Memory B cell (primary cell): ENCODE measurements at regions not wholly inside any gene's neighbourhood (a gene's known extent, or its start where the extent isn't known, plus 50 kb on each side); places are given as distances from the start of the nearest gene placed in this dataset.

ENCODE experiments used
- ATAC-seq: fragments of 150-1000 bp; cut with Tn5 transposase; 2 replicates; pipeline ENCODE4 v1.10.0; 2021; ENCODE audit warnings: low read depth, mild to moderate bottlenecking, moderate library complexity
- DNase-seq, 2 donors: peaks; one replicate each; pipeline ENCODE4 v3.0.0; 2022; ENCODE audit warnings: low spot score in 2 of 2
- H3K27ac Mint-ChIP-seq: one replicate; pipeline ENCODE4 v1.8.0; 2022; ENCODE audit warnings: mild to moderate bottlenecking, moderate library complexity, mixed read lengths
- H3K27me3 Mint-ChIP-seq: one replicate; pipeline ENCODE4 v1.8.0; 2022; ENCODE audit warnings: mixed read lengths
- H3K36me3 Mint-ChIP-seq: one replicate; pipeline ENCODE4 v1.8.0; 2022; ENCODE audit warnings: mild to moderate bottlenecking, mixed read lengths
- H3K4me1 Mint-ChIP-seq: one replicate; pipeline ENCODE4 v1.8.0; 2022; ENCODE audit warnings: mixed read lengths
- H3K4me3 Mint-ChIP-seq: one replicate; pipeline ENCODE4 v1.8.0; 2022; ENCODE audit warnings: mild to moderate bottlenecking, moderate library complexity, mixed read lengths
- H3K9me3 Mint-ChIP-seq: one replicate; pipeline ENCODE4 v1.8.0; 2022; ENCODE audit warnings: mixed read lengths

GRCh38 chr10:123402656-123403055, 248.5 kb downstream of the BUB3 start:
- Mint-ChIP-seq H3K4me1 (peaks cover 42% of the 10 kb centered on the region), H3K36me3 (peaks cover 7% of the 10 kb centered on the region), H3K9me3 (peaks cover 8% of the 10 kb centered on the region), H3K27me3 (no peaks in the 10 kb centered on the region), H3K4me3 (peak overlapping the region; percentile 53), H3K27ac (peak overlapping the region; percentile 29)
- ATAC-seq, result peak; percentile 99
- DNase-seq, result peak; percentile 34 to 68

GRCh38 chr10:123404357-123404756, 250.2 kb downstream of the BUB3 start:
- Mint-ChIP-seq H3K36me3 (peaks cover 7% of the 10 kb centered on the region), H3K27me3 (peaks cover 2% of the 10 kb centered on the region), H3K9me3 (peaks cover 8% of the 10 kb centered on the region), H3K27ac (no peak overlapping the region), H3K4me3 (no peak overlapping the region), H3K4me1 (peaks cover 32% of the 10 kb centered on the region)
- ATAC-seq, result no peak
- DNase-seq, result no peak

- Mint-ChIP-seq H3K4me1 (peaks cover 7% of the 10 kb centered on the region), H3K27ac (no peak overlapping the region), H3K9me3 (peaks cover 8% of the 10 kb centered on the region), H3K4me3 (no peak overlapping the region), H3K27me3 (peaks cover 2% of the 10 kb centered on the region), H3K36me3 (peaks cover 7% of the 10 kb centered on the region)
- ATAC-seq (no peak), DNase-seq (no peak)
Measured at GRCh38 chr10:123408660-123409059, 254.5 kb downstream of the BUB3 start.

DNA sequence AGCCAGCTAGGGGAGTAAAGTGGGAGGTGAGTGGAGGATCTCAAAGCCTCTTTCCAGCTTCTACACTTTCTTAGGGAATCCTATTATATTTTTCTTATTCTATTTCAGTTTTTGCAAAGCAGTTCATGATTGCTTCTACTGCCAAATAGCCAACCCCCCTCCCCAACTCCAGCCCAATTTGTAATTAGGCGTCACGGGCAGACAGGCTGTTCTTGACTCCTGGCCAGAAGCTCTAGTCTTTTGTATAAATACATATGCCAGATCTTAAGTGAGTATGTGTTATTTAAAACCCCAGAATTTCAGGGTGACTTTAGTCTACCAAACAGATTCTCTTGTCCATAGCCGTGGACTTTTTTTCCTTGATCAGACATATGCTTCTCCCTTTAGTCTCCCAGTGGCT, 255.2 kb downstream of the BUB3 start:
- Mint-ChIP-seq H3K36me3 (peaks cover 6% of the 10 kb centered on the region), H3K27ac (no peak overlapping the region), H3K9me3 (peaks cover 7% of the 10 kb centered on the region), H3K27me3 (peaks cover 2% of the 10 kb centered on the region), H3K4me3 (no peak overlapping the region), H3K4me1 (peaks cover 7% of the 10 kb centered on the region)
- no peak for DNase-seq
- no peak for ATAC-seq

- H3K4me3 Mint-ChIP-seq, result no peak overlapping the region
- ATAC-seq, result no peak
- no peak overlapping the region for H3K27ac Mint-ChIP-seq
- peaks cover 3% of the 10 kb centered on the region for H3K36me3 Mint-ChIP-seq
- peaks cover 7% of the 10 kb centered on the region for H3K4me1 Mint-ChIP-seq
- DNase-seq, result no peak
- peaks cover 3% of the 10 kb centered on the region for H3K9me3 Mint-ChIP-seq
- H3K27me3 Mint-ChIP-seq, result peaks cover 2% of the 10 kb centered on the region
Measured at GRCh38 chr10:123409884-123410283, 255.7 kb downstream of the BUB3 start.

GRCh38 chr10:123413353-123413752, 252.8 kb upstream of the GPR26 start:
- H3K4me1 Mint-ChIP-seq, result peaks cover 5% of the 10 kb centered on the region
- no peak overlapping the region for H3K27ac Mint-ChIP-seq
- DNase-seq (no peak), ATAC-seq (no peak)
- no peak overlapping the region for H3K4me3 Mint-ChIP-seq
- no peaks in the 10 kb centered on the region for H3K9me3 Mint-ChIP-seq
- peaks cover 3% of the 10 kb centered on the region for H3K27me3 Mint-ChIP-seq
- no peaks in the 10 kb centered on the region for H3K36me3 Mint-ChIP-seq

- H3K27me3 Mint-ChIP-seq, result peaks cover 1% of the 10 kb centered on the region
Measured at GRCh38 chr10:123415523-123415922, 250.6 kb upstream of the GPR26 start.

DNA sequence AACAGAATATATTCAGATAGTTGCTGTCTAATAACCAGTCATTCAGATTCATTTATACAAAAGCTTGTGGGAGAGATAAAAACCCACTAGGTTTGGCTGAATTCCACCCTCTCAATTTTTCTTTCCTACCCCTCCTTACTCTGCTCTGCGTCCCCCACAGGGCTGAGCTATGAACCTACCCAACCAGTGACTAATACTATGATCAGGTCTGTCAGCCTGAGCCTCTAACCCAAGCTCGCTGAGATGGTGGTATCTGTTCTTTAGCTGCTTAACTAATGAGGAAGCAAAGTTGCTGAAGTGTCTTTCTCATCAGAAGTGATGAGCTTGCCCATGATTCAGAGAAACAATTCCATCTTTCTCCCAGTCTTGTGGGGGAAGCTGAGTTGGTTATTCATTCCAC, 248.7 kb upstream of the GPR26 start:
- Mint-ChIP-seq H3K36me3 (no peaks in the 10 kb centered on the region), H3K4me3 (no peak overlapping the region), H3K4me1 (peaks cover 5% of the 10 kb centered on the region), H3K27ac (no peak overlapping the region), H3K27me3 (peaks cover 1% of the 10 kb centered on the region), H3K9me3 (no peaks in the 10 kb centered on the region)
- ATAC-seq (no peak), DNase-seq (no peak)

More at GRCh38 chr10:123415523-123415922, 250.6 kb upstream of the GPR26 start:
- DNase-seq (no peak), ATAC-seq (no peak)
- Mint-ChIP-seq H3K4me3 (no peak overlapping the region), H3K9me3 (no peaks in the 10 kb centered on the region), H3K4me1 (peaks cover 5% of the 10 kb centered on the region), H3K27ac (no peak overlapping the region), H3K36me3 (no peaks in the 10 kb centered on the region)

GRCh38 chr10:123421461-123421860, 244.7 kb upstream of the GPR26 start:
- H3K27me3 Mint-ChIP-seq, result peaks cover 1% of the 10 kb centered on the region
- peaks cover 2% of the 10 kb centered on the region for H3K36me3 Mint-ChIP-seq
- DNase-seq, result no peak
- no peaks in the 10 kb centered on the region for H3K4me1 Mint-ChIP-seq
- no peak for ATAC-seq
- H3K27ac Mint-ChIP-seq, result peak overlapping the region; percentile 37
- no peak overlapping the region for H3K4me3 Mint-ChIP-seq
- peaks cover 2% of the 10 kb centered on the region for H3K9me3 Mint-ChIP-seq

DNA sequence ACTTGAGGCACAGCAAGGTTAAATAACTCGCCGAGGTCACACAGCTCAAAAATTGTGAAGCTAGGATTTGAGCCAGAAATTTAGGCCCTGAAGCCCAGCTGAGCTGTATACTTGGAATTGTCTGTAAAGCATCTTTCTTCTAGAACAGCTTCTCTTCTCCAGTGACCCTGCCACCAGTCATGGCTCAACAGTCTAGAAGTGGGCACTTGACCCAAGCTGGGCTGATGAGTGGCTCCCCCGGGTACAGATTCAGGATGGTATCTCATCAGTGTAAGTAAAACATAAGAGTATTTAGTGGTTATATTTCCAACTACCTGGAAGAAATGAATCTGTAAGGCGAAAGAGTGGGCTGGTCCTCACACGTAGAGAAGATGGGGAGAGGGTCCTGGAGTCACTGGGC, 243.9 kb upstream of the GPR26 start:
- no peaks in the 10 kb centered on the region for H3K27me3 Mint-ChIP-seq
- no peak for DNase-seq
- peaks cover 2% of the 10 kb centered on the region for H3K36me3 Mint-ChIP-seq
- H3K4me1 Mint-ChIP-seq, result no peaks in the 10 kb centered on the region
- peaks cover 2% of the 10 kb centered on the region for H3K9me3 Mint-ChIP-seq
- H3K4me3 Mint-ChIP-seq, result no peak overlapping the region
- peak overlapping the region; percentile 37 for H3K27ac Mint-ChIP-seq
- ATAC-seq, result no peak

- Mint-ChIP-seq H3K27ac (no peak overlapping the region), H3K4me3 (no peak overlapping the region), H3K27me3 (peaks cover 2% of the 10 kb centered on the region), H3K4me1 (no peaks in the 10 kb centered on the region), H3K9me3 (peaks cover 2% of the 10 kb centered on the region), H3K36me3 (peaks cover 2% of the 10 kb centered on the region)
- no peak for DNase-seq
- ATAC-seq, result no peak
Measured at GRCh38 chr10:123424537-123424936, 241.6 kb upstream of the GPR26 start.

DNA sequence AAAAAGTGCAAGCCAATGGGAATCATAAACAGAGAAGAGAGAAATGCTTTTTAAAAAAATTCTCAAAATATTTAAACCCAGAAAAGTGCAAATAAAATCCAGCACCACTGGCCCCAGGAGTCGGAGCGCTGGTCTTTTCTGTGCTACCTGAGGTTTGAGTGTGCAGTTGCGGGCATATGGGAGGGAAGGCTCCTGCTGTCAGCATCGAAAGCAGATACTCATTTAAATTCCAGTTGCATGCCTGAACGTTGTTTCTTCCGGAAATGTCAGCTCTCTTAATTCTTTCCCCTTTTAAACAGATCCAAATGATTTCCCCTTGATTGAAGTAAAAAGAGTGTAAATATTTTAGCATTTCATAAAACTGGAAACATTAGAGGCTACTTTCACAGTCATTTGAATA, 240.5 kb upstream of the GPR26 start:
- ATAC-seq (no peak), DNase-seq (no peak)
- Mint-ChIP-seq H3K4me3 (no peak overlapping the region), H3K36me3 (peaks cover 2% of the 10 kb centered on the region), H3K27ac (no peak overlapping the region), H3K9me3 (peaks cover 2% of the 10 kb centered on the region), H3K4me1 (no peaks in the 10 kb centered on the region), H3K27me3 (peaks cover 2% of the 10 kb centered on the region)

DNA sequence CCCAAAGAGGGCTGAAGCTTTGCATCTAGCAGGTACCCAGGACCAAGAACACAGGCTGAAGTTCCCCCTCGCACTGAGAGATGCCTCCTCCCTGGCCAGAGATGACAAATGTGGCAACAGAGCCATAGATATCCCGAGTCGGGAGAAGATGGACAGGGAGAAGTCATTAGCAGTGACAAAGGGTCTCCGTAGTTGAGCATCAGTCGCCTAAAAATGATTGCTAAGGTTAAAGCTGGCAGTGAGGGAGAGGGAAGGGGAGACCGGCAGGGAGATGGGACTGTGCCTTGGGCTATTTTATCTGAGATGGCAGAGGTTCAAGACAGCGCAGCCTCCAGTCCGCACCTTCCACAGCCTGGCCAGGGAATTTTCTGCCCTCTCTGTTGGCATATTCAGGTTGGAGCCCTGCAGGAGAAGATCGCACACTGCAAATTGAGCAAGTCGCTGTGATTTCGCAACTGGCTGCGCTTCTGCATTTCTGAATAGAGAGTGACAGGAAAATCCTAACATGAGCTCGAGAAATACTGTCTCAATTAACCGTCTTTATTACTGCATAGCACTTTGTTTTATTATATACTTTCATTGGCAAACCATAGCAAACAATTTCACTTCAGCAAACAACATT, 238.9 kb upstream of the GPR26 start:
- no peaks in the 10 kb centered on the region for H3K4me1 Mint-ChIP-seq
- H3K27ac Mint-ChIP-seq, result no peak overlapping the region
- peaks cover 2% of the 10 kb centered on the region for H3K27me3 Mint-ChIP-seq
- ATAC-seq (no peak), DNase-seq (no peak)
- peaks cover 2% of the 10 kb centered on the region for H3K36me3 Mint-ChIP-seq
- H3K9me3 Mint-ChIP-seq, result peaks cover 2% of the 10 kb centered on the region
- no peak overlapping the region for H3K4me3 Mint-ChIP-seq

DNA sequence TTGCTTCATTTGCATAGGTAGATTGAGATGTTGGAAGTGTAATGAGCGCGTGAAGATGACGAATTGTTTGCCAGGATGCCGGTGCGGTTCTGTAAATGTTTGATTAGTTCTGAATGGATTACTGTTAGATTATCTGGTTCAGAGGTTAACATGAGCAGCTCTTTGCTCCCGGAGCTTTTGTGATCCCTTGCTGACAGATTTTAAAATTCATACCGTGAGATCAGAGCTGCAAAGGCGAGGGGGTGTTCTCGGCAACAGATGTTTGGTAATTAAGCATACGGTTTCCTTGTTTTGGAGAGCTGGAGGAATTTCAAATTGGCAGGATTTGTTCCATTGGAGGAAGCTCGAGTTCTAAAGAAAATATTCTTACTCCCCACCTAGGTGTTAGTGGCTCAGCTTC, 237.8 kb upstream of the GPR26 start:
- H3K4me1 Mint-ChIP-seq, result no peaks in the 10 kb centered on the region
- peaks cover 2% of the 10 kb centered on the region for H3K36me3 Mint-ChIP-seq
- peaks cover 2% of the 10 kb centered on the region for H3K9me3 Mint-ChIP-seq
- H3K27ac Mint-ChIP-seq, result no peak overlapping the region
- ATAC-seq, result no peak
- H3K27me3 Mint-ChIP-seq, result peaks cover 2% of the 10 kb centered on the region
- no peak overlapping the region for H3K4me3 Mint-ChIP-seq
- DNase-seq, result no peak

- Mint-ChIP-seq H3K27ac (no peak overlapping the region), H3K4me3 (no peak overlapping the region), H3K9me3 (peaks cover 2% of the 10 kb centered on the region), H3K4me1 (no peaks in the 10 kb centered on the region), H3K36me3 (no peaks in the 10 kb centered on the region), H3K27me3 (peaks cover 2% of the 10 kb centered on the region)
- DNase-seq (no peak), ATAC-seq (no peak)
Measured at GRCh38 chr10:123429706-123430221, 236.4 kb upstream of the GPR26 start.
